Bronchial epithelial cell (primary cell): ENCODE measurements at regions not wholly inside any gene's neighbourhood (a gene's known extent, or its start where the extent isn't known, plus 50 kb on each side); places are given as distances from the start of the nearest gene placed in this dataset.
A peak's percentile ranks its signal among the peaks of the same experiment; 100 is the strongest.

Experiments used
- DNase-seq: peaks from one replicate; pipeline ENCODE4 v3.0.0-alpha.2; 2010; ENCODE audit warnings: low read depth
- FAIRE-seq: peaks from 2 replicates; lab custom pipeline; 2011; peaks lifted over from hg19 to GRCh38; lab: Jason Lieb, UNC
- H3K27me3 ChIP-seq: 2 replicates; pipeline ENCODE4 v1.5.1; 2011; ENCODE audit warnings: low read length; ENCODE audit not compliant: control insufficient read depth, insufficient read depth
- H3K36me3 ChIP-seq: 2 replicates; pipeline ENCODE4 v1.5.1; 2011; ENCODE audit warnings: low read length; ENCODE audit not compliant: control insufficient read depth, insufficient read depth
- H3K4me3 ChIP-seq: 2 replicates; pipeline ENCODE4 v1.5.1; 2011; ENCODE audit warnings: mild to moderate bottlenecking, low read depth, low read length, control low read depth
- TF ChIP-seq, protein P1 (sequence below): IDR thresholded peaks from 2 replicates; pipeline ENCODE4 v1.5.1; 2011; ENCODE audit warnings: mild to moderate bottlenecking, moderate library complexity, low read length, control low read depth, inconsistent platforms; ENCODE audit not compliant: insufficient read depth, severe bottlenecking

DNA sequence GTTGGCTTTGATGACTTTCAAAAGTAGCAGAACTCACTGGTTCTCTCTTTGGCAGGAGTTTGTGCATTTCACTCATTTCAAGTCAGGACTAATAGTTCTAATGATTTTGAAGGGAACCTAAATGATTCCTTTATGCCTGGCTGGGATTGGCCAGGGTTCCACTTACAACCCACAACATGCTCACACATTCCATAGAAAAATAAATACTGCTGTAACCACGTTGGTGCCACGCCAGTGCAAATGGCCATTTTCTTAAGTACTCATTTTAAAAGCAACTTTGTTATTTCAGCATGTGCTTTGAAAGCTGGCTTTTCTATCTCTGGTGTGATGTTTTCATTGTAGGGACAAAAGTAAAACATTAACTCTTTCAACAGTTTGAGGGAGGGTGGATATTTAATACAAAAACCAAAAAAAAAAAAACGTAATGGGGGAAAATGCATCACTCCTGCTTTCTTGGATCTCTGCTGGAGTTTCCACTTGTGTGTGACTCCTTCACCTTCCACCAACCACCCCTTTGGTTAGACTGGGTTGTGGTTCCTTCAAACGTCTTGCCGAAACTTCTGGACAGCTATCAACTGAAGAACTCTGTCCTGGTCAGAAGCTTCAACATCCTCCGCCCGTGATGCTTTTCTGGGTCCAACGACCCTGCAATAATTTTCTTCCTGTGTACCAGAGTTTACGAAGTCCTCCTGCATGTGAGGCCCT lies 300.4 kb upstream of the RUNX1 start:
- Histone ChIP-seq H3K36me3 (no peaks in the 10 kb centered on the region), H3K4me3 (no peak overlapping the region), H3K27me3 (no peaks in the 10 kb centered on the region)
- DNase-seq (peak; percentile 23), FAIRE-seq (no peak)
- TF ChIP-seq, protein P1, sequence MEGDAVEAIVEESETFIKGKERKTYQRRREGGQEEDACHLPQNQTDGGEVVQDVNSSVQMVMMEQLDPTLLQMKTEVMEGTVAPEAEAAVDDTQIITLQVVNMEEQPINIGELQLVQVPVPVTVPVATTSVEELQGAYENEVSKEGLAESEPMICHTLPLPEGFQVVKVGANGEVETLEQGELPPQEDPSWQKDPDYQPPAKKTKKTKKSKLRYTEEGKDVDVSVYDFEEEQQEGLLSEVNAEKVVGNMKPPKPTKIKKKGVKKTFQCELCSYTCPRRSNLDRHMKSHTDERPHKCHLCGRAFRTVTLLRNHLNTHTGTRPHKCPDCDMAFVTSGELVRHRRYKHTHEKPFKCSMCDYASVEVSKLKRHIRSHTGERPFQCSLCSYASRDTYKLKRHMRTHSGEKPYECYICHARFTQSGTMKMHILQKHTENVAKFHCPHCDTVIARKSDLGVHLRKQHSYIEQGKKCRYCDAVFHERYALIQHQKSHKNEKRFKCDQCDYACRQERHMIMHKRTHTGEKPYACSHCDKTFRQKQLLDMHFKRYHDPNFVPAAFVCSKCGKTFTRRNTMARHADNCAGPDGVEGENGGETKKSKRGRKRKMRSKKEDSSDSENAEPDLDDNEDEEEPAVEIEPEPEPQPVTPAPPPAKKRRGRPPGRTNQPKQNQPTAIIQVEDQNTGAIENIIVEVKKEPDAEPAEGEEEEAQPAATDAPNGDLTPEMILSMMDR = no peak

- no peaks in the 10 kb centered on the region for H3K27me3 ChIP-seq
- no peaks in the 10 kb centered on the region for H3K36me3 ChIP-seq
- TF ChIP-seq, protein P1 = no peak
- DNase-seq (peak; percentile 38), FAIRE-seq (no peak)
- H3K4me3 ChIP-seq = no peak overlapping the region
These were observed 299.6 kb upstream of the RUNX1 start for GRCh38 chr21:35348686-35349085.

GRCh38 chr21:35346697-35347096 lies 297.6 kb upstream of the RUNX1 start:
- no peak for DNase-seq
- no peak overlapping the region for H3K4me3 ChIP-seq
- TF ChIP-seq, protein P1 = no peak
- FAIRE-seq = no peak
- H3K27me3 ChIP-seq = no peaks in the 10 kb centered on the region
- H3K36me3 ChIP-seq = no peaks in the 10 kb centered on the region

GRCh38 chr21:35345954-35346353 lies 296.9 kb upstream of the RUNX1 start:
- no peaks in the 10 kb centered on the region for H3K36me3 ChIP-seq
- no peak overlapping the region for H3K4me3 ChIP-seq
- TF ChIP-seq, protein P1 = no peak
- H3K27me3 ChIP-seq = no peaks in the 10 kb centered on the region
- no peak for FAIRE-seq
- DNase-seq = no peak

DNA sequence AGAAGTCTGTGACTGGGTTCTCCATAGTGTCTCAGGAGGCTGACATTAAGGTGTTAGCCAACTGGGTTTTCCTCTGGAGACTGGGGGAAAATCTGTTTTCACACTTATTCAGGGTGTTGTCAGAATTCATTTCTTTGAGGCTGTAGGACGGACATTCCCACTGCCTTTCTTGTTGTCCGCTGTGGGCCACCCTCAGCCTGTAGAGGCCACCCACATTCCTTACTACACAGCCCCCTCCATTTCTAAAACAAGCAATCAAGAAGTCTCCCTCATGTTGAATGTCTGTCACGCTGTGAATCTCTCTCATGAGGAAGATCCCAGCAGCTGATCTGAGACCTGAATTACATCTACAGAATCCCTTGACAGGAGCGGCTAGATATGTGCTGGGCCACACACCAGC lies 295.5 kb upstream of the RUNX1 start:
- Histone ChIP-seq H3K36me3 (no peaks in the 10 kb centered on the region), H3K4me3 (no peak overlapping the region), H3K27me3 (no peaks in the 10 kb centered on the region)
- DNase-seq (no peak), FAIRE-seq (no peak)
- TF ChIP-seq, protein P1 = no peak
